Esophagus squamous epithelium (tissue), 4 donors: ENCODE measurements at regions not wholly inside any gene's neighbourhood (a gene's known extent, or its start where the extent isn't known, plus 50 kb on each side); places are given as distances from the start of the nearest gene placed in this dataset.

Experiments used
- CTCF ChIP-seq, 6 experiments: fragments of 450-650 bp in 4 of 6; fragments of 200-600 bp in 2 of 6; sonication (generic) in 2 of 6; IDR thresholded peaks; one replicate each; pipeline ENCODE4 v1.5.1; 2016 to 2019; ENCODE audit warnings: antibody characterized with exemption in 6 of 6, mild to moderate bottlenecking in 4 of 6, moderate library complexity in 4 of 6
- POLR2A ChIP-seq, 4 donors: fragments of 450-650 bp; IDR thresholded peaks; one replicate each; pipeline ENCODE4 v1.6.1; 2017; ENCODE audit warnings: antibody characterized with exemption in 4 of 4, mild to moderate bottlenecking in 4 of 4, moderate library complexity in 3 of 4

- TF ChIP-seq CTCF (IDR thresholded peaks at IDR 0.05) (no peak), POLR2A (IDR thresholded peaks at IDR 0.05) (no peak)
Measured at GRCh38 chr5:126251024-126251423, 172.2 kb upstream of the GRAMD2B start.
